ENCODE measurements at regions not wholly inside any gene's neighbourhood (a gene's known extent, or its start where the extent isn't known, plus 50 kb on each side); places are given as distances from the start of the nearest gene placed in this dataset.
"Not testable (repeated sequence)": the region's sequence is repeated elsewhere in the genome, so short reads cannot be mapped to it uniquely, and the experiment has no call there.

GRCh38 chr15:50857763-50858162, 50.7 kb upstream of the AP4E1 start:
- DNase-seq (ENCODE audit: low spot score): no peak

- DNase-seq (ENCODE audit: low spot score): no peak
These were observed 53.6 kb upstream of the AP4E1 start for GRCh38 chr15:50854601-50855490.

- DNase-seq (ENCODE audit: low spot score): no peak
These were observed 58.5 kb upstream of the AP4E1 start for GRCh38 chr15:50850003-50850402.

GRCh38 chr15:50848349-50848748, 60.1 kb upstream of the AP4E1 start:
- DNase-seq (ENCODE audit: low spot score): no peak

GRCh38 chr15:50845181-50845580, 63.3 kb upstream of the AP4E1 start:
- DNase-seq (ENCODE audit: low spot score): not testable (repeated sequence)

- no peak for DNase-seq (ENCODE audit: low spot score)
These were observed 68.0 kb upstream of the AP4E1 start for GRCh38 chr15:50840520-50840919.

GRCh38 chr15:50837256-50837770, 71.2 kb upstream of the AP4E1 start:
- DNase-seq (ENCODE audit: low spot score): no peak

GRCh38 chr15:50830477-50831354, 65.2 kb upstream of the SPPL2A start:
- no peak for DNase-seq (ENCODE audit: low spot score)

- peak; percentile 80 for DNase-seq (ENCODE audit: low spot score)
These were observed 63.2 kb upstream of the SPPL2A start for GRCh38 chr15:50828610-50829206.

- DNase-seq (ENCODE audit: low spot score): no peak
These were observed 60.4 kb upstream of the SPPL2A start for GRCh38 chr15:50825946-50826345.

- DNase-seq (ENCODE audit: low spot score): no peak
These were observed 59.0 kb upstream of the SPPL2A start for GRCh38 chr15:50824514-50824913.

- DNase-seq (ENCODE audit: low spot score): no peak
These were observed 57.8 kb upstream of the SPPL2A start for GRCh38 chr15:50823281-50823680.

- no peak for DNase-seq (ENCODE audit: low spot score)
These were observed 56.0 kb upstream of the SPPL2A start for GRCh38 chr15:50821476-50821875.

- DNase-seq (ENCODE audit: low spot score): no peak
These were observed 55.4 kb upstream of the SPPL2A start for GRCh38 chr15:50820808-50821382.

- DNase-seq (ENCODE audit: low spot score): no peak
These were observed 53.8 kb upstream of the SPPL2A start for GRCh38 chr15:50819344-50819743.

- DNase-seq (ENCODE audit: low spot score): peak; percentile 60
These were observed 50.6 kb upstream of the SPPL2A start for GRCh38 chr15:50815958-50816590.

All from LoVo (cell line).